ENCODE measurements at regions not wholly inside any gene's neighbourhood (a gene's known extent, or its start where the extent isn't known, plus 50 kb on each side); places are given as distances from the start of the nearest gene placed in this dataset.

DNA sequence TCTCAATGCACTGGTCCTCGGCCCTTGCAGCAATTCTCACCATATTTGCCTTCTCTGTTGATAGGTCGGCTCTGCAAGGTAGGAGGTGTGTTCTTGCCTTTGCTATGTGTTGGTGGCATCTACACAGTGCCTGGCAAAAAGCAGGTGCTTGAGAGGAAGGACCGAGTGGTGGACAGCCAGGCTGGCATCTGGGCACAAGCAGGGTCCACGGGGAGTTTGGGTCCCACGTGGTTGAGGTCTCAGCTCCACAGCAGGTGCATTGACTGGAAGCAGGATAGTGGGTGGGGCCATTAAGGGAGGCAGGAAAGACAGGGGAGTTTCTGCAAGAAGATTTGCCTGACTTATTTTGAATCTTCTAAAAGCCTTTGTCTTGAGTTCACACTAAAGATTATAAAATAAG is 81.2 kb upstream of the WNT4 start:
- H3K36me3 ChIP-seq (replicated peaks) = no peaks in the 10 kb centered on the region
- in situ Hi-C loops (cut with HindIII; ENCODE audit: low pct_ligation_motif_present, low sequenced_read_pairs) = no loop called here
- no peak for DNase-seq
- H3K27me3 ChIP-seq (replicated peaks) = no peaks in the 10 kb centered on the region
- TF ChIP-seq, protein P1, sequence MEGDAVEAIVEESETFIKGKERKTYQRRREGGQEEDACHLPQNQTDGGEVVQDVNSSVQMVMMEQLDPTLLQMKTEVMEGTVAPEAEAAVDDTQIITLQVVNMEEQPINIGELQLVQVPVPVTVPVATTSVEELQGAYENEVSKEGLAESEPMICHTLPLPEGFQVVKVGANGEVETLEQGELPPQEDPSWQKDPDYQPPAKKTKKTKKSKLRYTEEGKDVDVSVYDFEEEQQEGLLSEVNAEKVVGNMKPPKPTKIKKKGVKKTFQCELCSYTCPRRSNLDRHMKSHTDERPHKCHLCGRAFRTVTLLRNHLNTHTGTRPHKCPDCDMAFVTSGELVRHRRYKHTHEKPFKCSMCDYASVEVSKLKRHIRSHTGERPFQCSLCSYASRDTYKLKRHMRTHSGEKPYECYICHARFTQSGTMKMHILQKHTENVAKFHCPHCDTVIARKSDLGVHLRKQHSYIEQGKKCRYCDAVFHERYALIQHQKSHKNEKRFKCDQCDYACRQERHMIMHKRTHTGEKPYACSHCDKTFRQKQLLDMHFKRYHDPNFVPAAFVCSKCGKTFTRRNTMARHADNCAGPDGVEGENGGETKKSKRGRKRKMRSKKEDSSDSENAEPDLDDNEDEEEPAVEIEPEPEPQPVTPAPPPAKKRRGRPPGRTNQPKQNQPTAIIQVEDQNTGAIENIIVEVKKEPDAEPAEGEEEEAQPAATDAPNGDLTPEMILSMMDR (IDR thresholded peaks at IDR 0.05; ENCODE audit: low read depth, low read length, missing control alignments) = no peak
- H3K27ac ChIP-seq = no peak overlapping the region
- H3K4me3 ChIP-seq (ENCODE audit: low read depth, low read length) = no peak overlapping the region

DNA sequence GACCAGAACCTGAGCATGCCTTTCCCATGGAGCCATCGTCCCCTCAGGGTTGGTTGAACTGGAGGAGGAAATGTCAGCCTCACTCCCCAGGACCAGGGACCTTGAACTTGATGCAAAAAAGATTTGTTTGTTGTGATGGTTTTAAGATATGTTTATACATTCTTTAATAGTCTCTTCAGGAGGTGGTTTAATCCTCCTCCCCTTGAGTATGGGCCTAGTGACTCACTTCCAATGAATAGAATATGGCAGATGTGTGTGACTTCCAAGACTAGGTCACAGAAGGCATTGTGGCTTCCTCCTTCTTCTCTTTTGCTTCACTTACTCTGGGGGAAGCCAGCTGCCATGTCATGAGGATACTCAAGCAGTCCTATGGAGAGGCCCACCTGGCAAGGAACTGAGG is 81.7 kb upstream of the WNT4 start:
- H3K27ac ChIP-seq = no peak overlapping the region
- DNase-seq = no peak
- H3K27me3 ChIP-seq (replicated peaks) = no peaks in the 10 kb centered on the region
- no peak overlapping the region for H3K4me3 ChIP-seq (ENCODE audit: low read depth, low read length)
- in situ Hi-C loops (cut with HindIII; ENCODE audit: low pct_ligation_motif_present, low sequenced_read_pairs) = no loop called here
- H3K36me3 ChIP-seq (replicated peaks) = no peaks in the 10 kb centered on the region
- TF ChIP-seq, protein P1 (IDR thresholded peaks at IDR 0.05; ENCODE audit: low read depth, low read length, missing control alignments) = no peak

DNA sequence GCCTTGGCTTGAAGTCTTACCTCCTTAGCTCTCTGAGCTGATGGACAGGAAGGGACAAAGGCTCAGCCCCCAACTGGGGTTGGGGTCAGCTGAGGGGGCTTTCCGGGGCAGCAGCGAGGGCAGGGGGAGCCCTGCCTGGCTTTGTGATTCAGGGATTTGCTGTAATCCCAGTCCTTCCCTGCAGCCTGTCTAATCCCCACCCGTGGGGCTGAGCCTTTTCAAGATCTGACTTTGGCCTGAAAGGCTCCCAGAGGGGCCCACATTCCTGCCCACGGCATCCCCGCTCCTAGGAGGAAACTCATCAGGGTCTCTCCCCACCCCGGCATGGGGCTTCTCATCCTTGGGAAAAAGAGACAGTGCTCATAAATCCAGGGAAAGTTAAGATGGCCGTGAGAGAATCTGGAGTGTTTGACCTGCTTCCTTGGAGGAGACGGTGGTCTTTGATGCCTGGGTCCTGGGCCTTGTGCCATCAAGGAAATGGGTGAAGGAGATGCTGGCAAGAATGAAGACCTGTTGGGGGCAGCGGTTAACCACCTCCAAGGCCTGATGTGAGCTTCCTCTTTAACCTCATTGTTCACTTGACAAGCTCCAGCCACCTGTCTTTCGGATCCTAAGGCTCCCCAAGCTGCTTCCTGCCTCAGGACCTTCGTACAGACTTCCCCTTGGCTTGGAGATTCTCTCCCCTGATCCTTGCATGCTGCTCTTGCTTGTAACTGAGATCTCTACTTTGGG is 83.1 kb upstream of the WNT4 start:
- no peaks in the 10 kb centered on the region for H3K36me3 ChIP-seq (replicated peaks)

DNA sequence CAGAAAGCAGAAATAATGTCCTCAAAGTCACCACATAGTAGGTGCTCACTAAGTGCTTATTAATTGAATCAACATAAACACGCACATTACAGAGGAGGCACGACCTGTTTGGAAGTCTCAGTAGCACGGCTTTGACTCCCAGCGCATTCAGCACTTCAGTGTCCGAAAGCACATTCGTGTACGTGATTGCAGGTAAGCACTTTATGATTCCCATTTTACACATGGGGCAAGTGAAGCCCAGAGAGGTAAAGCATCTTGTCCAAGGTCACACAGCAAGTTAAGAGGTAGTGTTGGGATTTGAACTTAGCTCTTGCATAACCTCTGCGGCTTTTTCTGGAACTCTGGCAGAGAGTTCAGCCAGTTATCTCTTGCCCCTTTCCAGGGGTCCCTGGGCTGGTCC is 85.2 kb upstream of the WNT4 start:
- Histone ChIP-seq H3K27me3 (replicated peaks) (peaks cover 6% of the 10 kb centered on the region), H3K27ac (no peak overlapping the region), H3K4me3 (ENCODE audit: low read depth, low read length) (no peak overlapping the region), H3K36me3 (replicated peaks) (no peaks in the 10 kb centered on the region)
- in situ Hi-C loops (cut with HindIII; ENCODE audit: low pct_ligation_motif_present, low sequenced_read_pairs) = no loop called here
- no peak for DNase-seq
- TF ChIP-seq, protein P1 (IDR thresholded peaks at IDR 0.05; ENCODE audit: low read depth, low read length, missing control alignments) = no peak

More for the DNA sequence above, 83.1 kb upstream of the WNT4 start:
- DNase-seq = no peak
- Histone ChIP-seq H3K27me3 (replicated peaks) (no peaks in the 10 kb centered on the region), H3K27ac (no peak overlapping the region), H3K4me3 (ENCODE audit: low read depth, low read length) (no peak overlapping the region)
- TF ChIP-seq, protein P1 (IDR thresholded peaks at IDR 0.05; ENCODE audit: low read depth, low read length, missing control alignments) = no peak
- in situ Hi-C loops (cut with HindIII; ENCODE audit: low pct_ligation_motif_present, low sequenced_read_pairs) = no loop called here

DNA sequence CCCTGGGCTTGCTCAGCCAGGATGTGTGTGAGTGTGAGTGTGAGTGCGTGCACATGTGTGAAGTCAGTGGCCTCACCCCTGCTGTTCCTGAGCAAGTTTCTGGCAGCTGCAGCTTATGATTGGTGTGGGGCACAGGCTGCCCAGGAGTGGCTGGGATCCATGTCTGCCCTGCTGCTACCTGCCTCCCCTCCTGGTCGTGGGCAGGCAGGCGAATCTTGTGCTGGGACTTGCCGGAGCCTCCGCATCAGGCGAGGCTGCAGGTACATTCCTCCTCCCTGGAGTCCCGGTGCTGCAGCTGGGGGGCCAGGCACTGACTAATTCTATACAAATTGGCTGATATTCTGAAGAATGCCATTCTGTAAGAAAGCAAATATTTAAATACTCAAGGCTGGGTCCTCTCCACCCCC is 85.6 kb upstream of the WNT4 start:
- Histone ChIP-seq H3K27me3 (replicated peaks) (peaks cover 6% of the 10 kb centered on the region), H3K4me3 (ENCODE audit: low read depth, low read length) (no peak overlapping the region), H3K27ac (no peak overlapping the region), H3K36me3 (replicated peaks) (no peaks in the 10 kb centered on the region)
- in situ Hi-C loops (cut with HindIII; ENCODE audit: low pct_ligation_motif_present, low sequenced_read_pairs) = no loop called here
- TF ChIP-seq, protein P1 (IDR thresholded peaks at IDR 0.05; ENCODE audit: low read depth, low read length, missing control alignments) = no peak
- no peak for DNase-seq

DNA sequence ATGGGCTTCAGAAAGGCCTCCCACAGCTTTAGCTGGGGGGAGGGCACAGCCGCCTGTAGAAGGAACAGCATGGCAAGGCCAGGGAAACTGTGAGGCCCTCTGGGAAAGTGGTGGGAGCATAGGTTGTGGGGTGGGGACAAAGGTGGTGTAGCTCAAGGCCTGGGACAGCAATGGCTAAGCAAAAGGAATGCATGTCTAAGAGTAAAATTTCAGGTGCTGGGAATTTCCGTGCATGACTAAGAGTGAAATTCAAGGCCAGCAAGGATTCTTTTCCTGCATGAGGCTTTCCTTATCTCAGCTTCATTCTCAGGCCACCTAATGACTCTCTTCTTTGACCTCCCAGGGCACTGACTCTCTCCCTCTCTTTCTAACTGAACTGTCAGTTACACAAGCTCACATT is 86.5 kb upstream of the WNT4 start:
- in situ Hi-C loops (cut with HindIII; ENCODE audit: low pct_ligation_motif_present, low sequenced_read_pairs) = no loop called here
- peak; percentile 33 for DNase-seq
- H3K27ac ChIP-seq = no peak overlapping the region
- TF ChIP-seq, protein P1 (IDR thresholded peaks at IDR 0.05; ENCODE audit: low read depth, low read length, missing control alignments) = no peak
- H3K27me3 ChIP-seq (replicated peaks) = peaks cover 13% of the 10 kb centered on the region
- H3K4me3 ChIP-seq (ENCODE audit: low read depth, low read length) = no peak overlapping the region
- H3K36me3 ChIP-seq (replicated peaks) = no peaks in the 10 kb centered on the region
